ENCODE measurements at regions not wholly inside any gene's neighbourhood (a gene's known extent, or its start where the extent isn't known, plus 50 kb on each side); places are given as distances from the start of the nearest gene placed in this dataset.

DNA sequence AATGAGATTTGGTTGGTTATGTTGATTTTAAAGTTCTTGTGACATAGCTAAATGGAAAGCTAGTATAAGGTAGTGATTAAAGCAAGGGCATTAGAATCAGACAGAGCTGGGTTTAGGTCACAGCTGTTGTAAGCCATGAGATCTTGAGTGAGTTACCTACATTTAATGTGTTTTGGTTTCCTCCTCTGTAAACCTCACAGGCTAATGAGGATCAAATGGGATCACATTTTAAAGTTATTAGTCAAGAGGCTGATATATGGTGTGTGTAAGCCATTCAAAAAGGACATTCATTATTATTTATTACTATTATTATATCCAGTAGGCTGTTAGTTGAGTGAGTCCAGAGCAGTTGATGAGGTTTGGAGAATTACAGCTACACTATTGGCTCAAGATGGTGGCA, 416.2 kb downstream of the IRS1 start:
- no peak for DNase-seq (ENCODE audit: low read depth)

DNA sequence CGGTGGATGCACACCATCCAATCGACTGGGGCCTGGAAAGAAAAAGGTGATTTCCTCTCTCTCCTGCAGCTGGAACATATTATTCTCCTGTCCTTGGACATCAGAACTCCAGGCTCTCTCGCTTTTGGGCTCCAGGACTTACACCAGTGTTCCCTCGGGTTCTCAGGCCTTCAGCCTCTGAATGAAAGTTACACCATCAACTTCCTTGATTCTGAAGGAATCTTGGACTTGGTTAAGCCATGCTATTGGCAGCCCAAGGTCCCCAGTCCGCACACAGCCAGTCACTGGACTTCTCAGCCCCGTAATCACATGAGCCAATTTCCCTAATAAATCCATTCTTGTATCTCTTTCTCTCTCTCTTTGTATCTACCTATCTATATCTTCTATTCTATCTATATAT, 418.9 kb downstream of the IRS1 start:
- no peak for DNase-seq (ENCODE audit: low read depth)

GRCh38 chr2:226378753-226379705, 420.6 kb downstream of the IRS1 start:
- DNase-seq (ENCODE audit: low read depth), result no peak

GRCh38 chr2:226376516-226377180, 423.0 kb downstream of the IRS1 start:
- no peak for DNase-seq (ENCODE audit: low read depth)

- DNase-seq (ENCODE audit: low read depth), result no peak
Measured at GRCh38 chr2:226366920-226367319, 432.7 kb downstream of the IRS1 start.

DNA sequence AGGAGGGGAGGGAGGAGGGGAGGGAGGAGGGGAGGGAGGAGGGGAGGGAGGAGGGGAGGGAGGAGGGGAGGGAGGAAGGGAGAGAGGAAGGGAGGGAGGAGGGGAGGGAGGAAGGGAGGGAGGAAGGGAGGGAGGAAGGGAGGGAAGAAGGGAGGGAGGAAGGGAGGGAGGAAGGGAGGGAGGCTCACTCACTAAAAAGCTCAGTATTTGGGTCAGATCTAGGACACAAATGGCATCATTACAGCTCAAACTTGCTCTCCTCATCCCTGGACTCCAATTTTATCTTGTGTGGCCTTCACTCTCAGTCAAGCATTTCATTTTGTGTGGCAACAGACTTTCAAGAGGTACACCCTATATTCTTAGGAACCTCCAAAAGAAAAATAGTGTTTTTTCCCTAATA, 435.4 kb downstream of the IRS1 start:
- DNase-seq (ENCODE audit: low read depth), result no peak

DNA sequence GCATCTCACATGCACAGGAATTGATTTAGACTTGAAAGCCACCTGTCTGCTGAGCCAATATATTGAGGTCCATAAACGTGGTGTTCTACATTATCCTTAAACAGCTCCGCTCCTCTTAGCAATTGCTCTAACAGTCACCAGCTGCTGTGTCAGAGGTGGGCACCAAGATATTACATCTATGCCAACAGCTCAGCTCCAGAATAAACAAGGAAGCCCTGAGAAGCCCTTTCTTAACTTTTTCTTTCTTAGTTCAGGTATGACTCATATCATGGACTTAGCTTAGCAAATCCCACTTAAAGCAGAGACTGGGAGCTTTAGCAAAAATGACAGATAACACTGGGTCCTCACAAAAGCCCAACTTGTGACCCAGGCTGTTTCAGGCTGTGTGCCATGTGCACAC, 436.6 kb downstream of the IRS1 start:
- no peak for DNase-seq (ENCODE audit: low read depth)

DNA sequence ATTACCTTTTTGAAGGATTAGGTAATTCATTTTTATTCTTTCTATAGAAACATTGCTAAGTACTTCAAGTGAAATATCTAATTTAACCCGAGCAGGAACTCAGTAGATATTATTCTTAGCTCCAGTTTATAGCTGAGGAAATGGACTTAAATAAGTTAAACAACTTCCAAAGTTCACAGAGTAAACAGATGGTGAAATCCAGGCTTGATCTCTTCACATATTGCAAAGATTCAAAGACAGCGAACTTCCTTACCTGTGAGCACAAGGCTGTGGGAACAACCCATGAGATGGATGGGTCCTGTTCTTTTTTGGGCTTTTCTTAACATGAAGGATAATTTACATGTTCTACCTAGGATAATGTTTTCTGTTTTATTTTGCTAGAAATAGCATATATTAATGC, 439.0 kb downstream of the IRS1 start:
- no peak for DNase-seq (ENCODE audit: low read depth)

DNA sequence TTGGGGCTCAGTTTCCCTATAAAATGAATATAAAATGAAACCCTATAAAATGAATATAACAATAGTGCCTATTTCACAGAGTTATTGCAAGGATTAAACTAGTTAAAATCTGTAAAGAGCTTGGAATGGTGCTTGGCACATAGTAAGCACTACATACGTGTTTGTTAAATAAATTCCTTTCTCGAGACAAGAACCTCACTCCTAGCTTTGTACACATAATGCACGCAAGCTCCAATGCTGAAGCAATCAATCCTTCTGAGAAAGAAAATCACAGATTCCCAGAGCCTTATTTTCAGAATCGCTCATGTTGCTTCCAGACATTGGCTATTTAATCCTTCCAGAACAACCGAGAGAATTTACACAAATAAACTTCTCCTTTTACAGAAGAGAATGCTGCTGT, 440.9 kb downstream of the IRS1 start:
- no peak for DNase-seq (ENCODE audit: low read depth)

GRCh38 chr2:226357816-226358215, 441.8 kb downstream of the IRS1 start:
- DNase-seq (ENCODE audit: low read depth), result no peak

DNA sequence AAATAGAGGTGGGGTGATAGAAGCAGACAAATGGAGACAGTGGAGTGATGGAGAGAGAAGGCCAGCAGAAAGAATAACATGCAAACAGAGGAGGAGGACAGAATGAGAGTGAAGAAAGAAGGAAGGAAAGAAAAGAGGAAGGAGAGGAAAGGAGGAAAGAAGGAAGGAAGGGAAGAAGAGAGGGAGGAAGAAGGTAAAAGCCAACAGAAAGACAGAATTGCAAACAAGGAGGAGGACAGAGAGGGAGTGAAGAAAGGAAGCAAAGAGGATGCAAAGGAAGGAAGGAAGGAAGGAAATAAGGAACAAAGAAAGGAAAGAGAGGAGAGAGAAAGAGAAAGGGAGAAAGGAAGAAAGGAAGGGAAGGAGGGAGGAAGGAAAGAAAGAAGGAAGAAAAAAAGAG, 444.0 kb downstream of the IRS1 start:
- DNase-seq (ENCODE audit: low read depth), result no peak

DNA sequence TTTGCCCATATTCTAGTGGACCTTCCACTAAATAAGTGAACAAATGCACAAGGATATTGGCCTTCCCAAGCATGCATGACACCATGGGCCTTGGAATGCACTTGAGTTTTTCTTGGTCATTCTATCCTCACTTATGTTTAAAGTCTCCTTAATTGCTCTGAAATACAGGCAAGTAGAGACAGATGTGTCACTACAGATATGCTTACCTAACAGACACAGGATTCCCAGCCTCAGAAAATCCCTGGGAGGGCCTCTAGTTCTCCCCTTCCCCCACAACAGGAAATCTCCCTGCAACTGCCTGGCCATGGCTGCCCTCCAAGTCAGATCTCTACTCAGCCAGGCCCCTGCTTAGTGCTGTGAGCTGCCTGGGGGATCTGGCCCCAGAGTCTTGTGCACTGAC, 445.2 kb downstream of the IRS1 start:
- DNase-seq (ENCODE audit: low read depth), result peak; percentile 23

DNA sequence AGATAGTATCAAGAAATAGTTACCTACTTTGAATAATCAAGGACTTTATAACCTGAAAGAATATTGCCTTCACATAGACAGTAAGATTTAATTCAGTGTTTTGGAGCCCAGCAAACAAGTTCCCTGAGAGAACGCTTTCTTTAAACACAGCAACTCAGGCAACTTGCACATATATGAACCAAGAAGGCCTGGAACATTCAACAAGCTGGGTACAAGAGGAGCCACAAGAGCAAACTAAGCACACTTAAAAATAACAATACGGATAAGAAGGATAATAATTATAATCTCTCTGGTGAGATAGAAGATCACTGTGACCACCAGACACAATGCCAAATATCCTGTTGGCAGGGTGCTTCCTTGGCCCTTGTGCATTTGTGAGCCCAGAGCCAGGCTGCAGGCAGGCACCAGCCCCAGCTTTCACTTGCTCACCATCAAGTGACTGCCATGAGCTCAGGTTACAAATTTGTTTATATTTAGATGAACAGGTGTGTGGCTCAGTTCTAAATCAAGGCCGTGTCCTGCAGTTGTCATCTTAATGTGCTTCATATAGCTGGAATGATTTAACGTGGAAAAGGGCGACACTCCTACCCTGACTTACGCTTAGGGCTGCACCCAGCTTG, 446.6 kb downstream of the IRS1 start:
- DNase-seq (ENCODE audit: low read depth), result no peak

DNA sequence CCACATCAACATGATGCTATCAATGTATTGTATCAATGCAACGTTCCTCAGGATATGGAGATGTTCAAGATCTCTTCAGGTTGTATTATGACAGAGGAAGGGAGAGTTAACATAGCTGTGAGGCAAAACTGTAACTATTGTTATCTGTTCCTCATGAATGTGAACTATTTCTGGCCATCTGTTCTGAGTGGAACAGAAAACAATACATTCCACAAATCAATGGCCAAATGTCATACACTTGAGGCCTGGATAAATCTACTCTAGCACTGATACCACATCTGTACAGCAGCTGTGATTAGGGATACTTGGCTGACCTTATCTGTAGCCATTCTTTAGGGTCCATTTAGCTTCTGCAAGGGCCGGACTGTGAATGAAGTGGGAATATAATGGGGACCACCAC, 447.9 kb downstream of the IRS1 start:
- no peak for DNase-seq (ENCODE audit: low read depth)

GRCh38 chr2:226339616-226340015, 460.0 kb downstream of the IRS1 start:
- DNase-seq (ENCODE audit: low read depth), result no peak

DNA sequence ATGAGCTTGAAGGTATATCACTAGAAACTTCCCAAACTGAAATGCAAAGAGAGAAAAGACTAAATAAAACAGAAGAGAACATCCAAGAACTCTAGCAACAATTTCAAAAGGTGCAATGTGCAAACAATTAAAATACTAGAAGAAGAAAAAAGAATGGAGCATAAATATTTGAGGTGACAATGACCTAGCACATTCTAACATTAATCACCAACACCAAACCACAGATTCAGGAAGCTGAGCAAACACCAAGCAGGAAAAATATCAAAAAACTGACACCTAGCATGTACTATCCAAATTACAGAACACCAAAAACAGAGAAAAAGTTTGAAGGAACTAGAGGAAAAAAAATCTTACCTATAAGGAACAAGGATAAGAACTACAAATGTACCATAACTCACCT, 460.8 kb downstream of the IRS1 start:
- no peak for DNase-seq (ENCODE audit: low read depth)

DNA sequence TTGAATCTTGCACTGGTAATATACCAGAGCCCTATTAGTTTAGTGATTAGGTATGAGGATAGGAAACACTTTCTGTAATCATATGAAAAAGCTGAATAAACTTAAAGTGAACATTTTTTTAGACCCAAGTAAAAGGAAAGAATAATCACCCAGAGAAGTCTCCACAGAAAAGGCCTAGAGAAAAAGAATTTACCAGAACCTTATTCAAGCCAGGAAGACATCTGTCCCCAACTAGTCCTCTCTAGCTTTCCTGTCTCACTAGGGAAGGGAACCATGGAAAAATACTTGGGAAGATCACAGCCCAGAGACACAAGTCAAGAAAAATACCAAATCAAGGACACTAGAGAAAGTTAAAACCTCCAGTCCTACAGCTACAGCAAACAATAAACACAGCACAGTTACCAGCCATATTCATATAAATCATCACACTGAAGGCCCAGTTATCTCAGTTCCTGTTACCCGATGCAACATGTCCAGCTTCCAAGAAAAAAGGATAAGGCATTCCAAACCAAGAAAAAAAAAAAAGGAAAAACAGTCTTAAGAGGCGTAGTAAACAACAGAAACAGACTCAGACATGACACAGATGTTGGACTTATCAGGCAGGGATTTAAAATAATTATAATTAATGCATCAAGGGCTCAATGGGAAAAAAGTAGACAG, 461.5 kb downstream of the IRS1 start:
- peak; percentile 26 for DNase-seq (ENCODE audit: low read depth)

GRCh38 chr2:226336283-226336682, 463.3 kb downstream of the IRS1 start:
- no peak for DNase-seq (ENCODE audit: low read depth)

GRCh38 chr2:226334981-226335720, 464.5 kb downstream of the IRS1 start:
- no peak for DNase-seq (ENCODE audit: low read depth)

GRCh38 chr2:226333388-226333787, 466.2 kb downstream of the IRS1 start:
- DNase-seq (ENCODE audit: low read depth), result no peak

GRCh38 chr2:226330206-226330605, 469.4 kb downstream of the IRS1 start:
- DNase-seq (ENCODE audit: low read depth), result no peak

GRCh38 chr2:226329180-226329579, 470.4 kb downstream of the IRS1 start:
- DNase-seq (ENCODE audit: low read depth), result no peak

Data from GM04504 (cell line).